Epithelial cell of esophagus (primary cell): ENCODE measurements at regions not wholly inside any gene's neighbourhood (a gene's known extent, or its start where the extent isn't known, plus 50 kb on each side); places are given as distances from the start of the nearest gene placed in this dataset.

Source experiments
- DNase-seq: peaks from one replicate; pipeline ENCODE4 v3.0.0; 2010; ENCODE audit warnings: low read depth
- H3K4me3 ChIP-seq: 2 replicates; pipeline ENCODE4 v1.5.1; 2011; ENCODE audit warnings: mild to moderate bottlenecking, low read length, control low read depth
- CTCF ChIP-seq: IDR thresholded peaks from 2 replicates; pipeline ENCODE4 v1.5.1; 2011; ENCODE audit warnings: low read depth, mild to moderate bottlenecking, low read length, control low read depth, inconsistent platforms; ENCODE audit not compliant: insufficient read depth; ENCODE audit errors: missing control alignments

- H3K4me3 ChIP-seq, result no peak overlapping the region
These were observed 573.4 kb downstream of the EFNB2 start for GRCh38 chr13:105962080-105962479.

GRCh38 chr13:105961438-105961837 is 574.0 kb downstream of the EFNB2 start:
- DNase-seq, result no peak
- H3K4me3 ChIP-seq, result no peak overlapping the region
- no peak for TF ChIP-seq CTCF

More at GRCh38 chr13:105962080-105962479, 573.4 kb downstream of the EFNB2 start:
- TF ChIP-seq CTCF, result no peak
- no peak for DNase-seq

GRCh38 chr13:105960326-105960725 is 575.1 kb downstream of the EFNB2 start:
- no peak overlapping the region for H3K4me3 ChIP-seq
- no peak for DNase-seq
- TF ChIP-seq CTCF, result no peak

GRCh38 chr13:105959876-105960275 is 575.6 kb downstream of the EFNB2 start:
- TF ChIP-seq CTCF, result no peak
- no peak overlapping the region for H3K4me3 ChIP-seq
- no peak for DNase-seq

GRCh38 chr13:105957769-105958438 is 577.6 kb downstream of the EFNB2 start:
- no peak for TF ChIP-seq CTCF
- no peak overlapping the region for H3K4me3 ChIP-seq
- no peak for DNase-seq

- TF ChIP-seq CTCF, result no peak
- DNase-seq, result no peak
- H3K4me3 ChIP-seq, result no peak overlapping the region
These were observed 578.5 kb downstream of the EFNB2 start for GRCh38 chr13:105956921-105957320.

GRCh38 chr13:105952973-105953290 is 582.5 kb downstream of the EFNB2 start:
- H3K4me3 ChIP-seq, result no peak overlapping the region
- TF ChIP-seq CTCF, result no peak
- no peak for DNase-seq
